B cell (primary cell): ENCODE measurements at regions not wholly inside any gene's neighbourhood (a gene's known extent, or its start where the extent isn't known, plus 50 kb on each side); places are given as distances from the start of the nearest gene placed in this dataset.

Experiments used
- ATAC-seq: fragments of 200-7000 bp; cut with Tn5 transposase; one replicate; pipeline ENCODE4 v1.10.0; 2021; ENCODE audit warnings: low read depth, mild to moderate bottlenecking, moderate number of reproducible peaks, moderate library complexity
- CTCF ChIA-PET: fragments of 350-600 bp; sonication (Branson Sonifier 250); formaldehyde crosslinking; loops from one replicate; lab custom pipeline; 2021; ENCODE audit warnings: antibody characterized with exemption, inconsistent platforms; lab: Charles Lee
- POLR2A ChIA-PET: fragments of 350-600 bp; sonication (Branson Sonifier 250); formaldehyde crosslinking; loops from one replicate; lab custom pipeline; 2021; ENCODE audit warnings: antibody characterized with exemption; lab: Charles Lee
- DNase-seq: peaks from one replicate; pipeline ENCODE4 v3.0.0; 2013
- H2AFZ ChIP-seq: 2 replicates; pipeline ENCODE4 v1.6.1; 2012; ENCODE audit warnings: mild to moderate bottlenecking, low read depth, low read length; ENCODE audit not compliant: insufficient read depth, poor library complexity, severe bottlenecking
- H3K27ac ChIP-seq, 2 donors: 1 replicate in 1 of 2; 2 replicates in 1 of 2; pipeline ENCODE4 v1.5.1; 2012 to 2013; ENCODE audit warnings: low read length in 2 of 2, mild to moderate bottlenecking in 2 of 2, moderate library complexity in 1 of 2
- H3K27me3 ChIP-seq, 4 experiments: fragments of 200-600 bp in 1 of 4; sonication (generic) in 1 of 4; replicated peaks in 1 of 4; 1 replicate in 2 of 4; 2 replicates in 2 of 4; pipeline versions ENCODE4 v1.6.1 to v1.7.0; 2013 to 2016; ENCODE audit warnings: low read length in 3 of 4, mild to moderate bottlenecking in 2 of 4, mixed read lengths in 1 of 4, moderate library complexity in 1 of 4; ENCODE audit not compliant: insufficient read depth in 4 of 4, control insufficient read depth in 3 of 4; ENCODE audit errors: control extremely low read depth in 1 of 4
- H3K36me3 ChIP-seq, 2 experiments: replicated peaks in 1 of 2; 1 replicate in 1 of 2; 2 replicates in 1 of 2; pipeline versions ENCODE4 v1.6.1 to v1.7.1; 2013; ENCODE audit warnings: low read length in 1 of 2; ENCODE audit not compliant: insufficient read depth in 2 of 2, control insufficient read depth in 1 of 2; ENCODE audit errors: control extremely low read depth in 1 of 2, extremely low read depth in 1 of 2
- H3K4me1 ChIP-seq, 2 donors: fragments of 200-600 bp in 1 of 2; sonication (generic) in 1 of 2; 1 replicate in 1 of 2; 2 replicates in 1 of 2; pipeline versions ENCODE4 v1.5.1 to v1.6.1; 2013 to 2017; ENCODE audit warnings: low read length in 2 of 2; ENCODE audit not compliant: control insufficient read depth in 2 of 2, insufficient read depth in 2 of 2
- H3K4me2 ChIP-seq: replicated peaks from 2 replicates; pipeline ENCODE3; 2012; ENCODE audit warnings: mild to moderate bottlenecking, low read depth, low read length; ENCODE audit not compliant: poor library complexity, severe bottlenecking
- H3K4me3 ChIP-seq, 5 experiments: fragments of 200-600 bp in 1 of 5; sonication (generic) in 1 of 5; 1 replicate in 3 of 5; 2 replicates in 2 of 5; pipeline versions ENCODE4 v1.5.1 to v1.7.0; 2011 to 2016; ENCODE audit warnings: low read length in 4 of 5, mild to moderate bottlenecking in 4 of 5, low read depth in 2 of 5, control low read depth in 1 of 5, moderate library complexity in 1 of 5; ENCODE audit not compliant: insufficient read depth in 1 of 5; ENCODE audit errors: control extremely low read depth in 1 of 5, extremely low read depth in 1 of 5
- H3K79me2 ChIP-seq: fragments of 200-600 bp; sonication (generic); one replicate; pipeline ENCODE4 v1.6.0; 2016; ENCODE audit warnings: low read length; ENCODE audit not compliant: control insufficient read depth, insufficient read depth
- H3K9ac ChIP-seq: fragments of 200-600 bp; sonication (generic); 2 replicates; pipeline ENCODE4 v1.6.1; 2017; ENCODE audit warnings: mild to moderate bottlenecking, low read length, moderate library complexity
- H3K9me3 ChIP-seq, 3 donors: one replicate each; pipeline versions ENCODE4 v1.6.1 to v1.7.1; 2013; ENCODE audit warnings: low read length in 2 of 3; ENCODE audit not compliant: control insufficient read depth in 2 of 3, insufficient read depth in 1 of 3; ENCODE audit errors: control extremely low read depth in 1 of 3
- H4K20me1 ChIP-seq: 2 replicates; pipeline ENCODE4 v1.6.0; 2012; ENCODE audit warnings: mild to moderate bottlenecking, low read length; ENCODE audit not compliant: insufficient read depth, control insufficient read depth, poor library complexity, severe bottlenecking
- H3K27ac Mint-ChIP-seq: one replicate; pipeline ENCODE4 v1.8.0; 2021; ENCODE audit warnings: mixed read lengths
- H3K27me3 Mint-ChIP-seq: one replicate; pipeline ENCODE4 v1.8.0; 2021; ENCODE audit warnings: mixed read lengths
- H3K4me1 Mint-ChIP-seq: one replicate; pipeline ENCODE4 v1.8.0; 2021; ENCODE audit warnings: mixed read lengths
- H3K4me3 Mint-ChIP-seq: one replicate; pipeline ENCODE4 v1.8.0; 2021; ENCODE audit warnings: mixed read lengths
- H3K9me3 Mint-ChIP-seq: one replicate; pipeline ENCODE4 v1.8.0; 2022; ENCODE audit warnings: mixed read lengths; ENCODE audit not compliant: insufficient read depth
- CTCF ChIP-seq: fragments of 200-600 bp; IDR thresholded peaks from one replicate; pipeline ENCODE4 v1.8.0; 2022; ENCODE audit warnings: antibody characterized with exemption, mild to moderate bottlenecking
- EZH2 ChIP-seq: IDR thresholded peaks from 2 replicates; pipeline ENCODE4 v1.6.1; 2012; ENCODE audit warnings: borderline replicate concordance, low read depth, mild to moderate bottlenecking, moderate library complexity, low read length; ENCODE audit not compliant: insufficient read depth, poor library complexity, severe bottlenecking
- WGBS: methylation state at CpG from one replicate; pipeline ENCODE4 v1.1.5; 2013; ENCODE audit warnings: missing lambda C conversion rate; ENCODE audit not compliant: insufficient coverage; 5-methylcytosine and 5-hydroxymethylcytosine counted together
- intact Hi-C: fragments of 100-400 bp; cut with micrococcal nuclease; formaldehyde crosslinking; loops from one replicate; pipeline ENCODE4 v1.10.0; 2022

DNA sequence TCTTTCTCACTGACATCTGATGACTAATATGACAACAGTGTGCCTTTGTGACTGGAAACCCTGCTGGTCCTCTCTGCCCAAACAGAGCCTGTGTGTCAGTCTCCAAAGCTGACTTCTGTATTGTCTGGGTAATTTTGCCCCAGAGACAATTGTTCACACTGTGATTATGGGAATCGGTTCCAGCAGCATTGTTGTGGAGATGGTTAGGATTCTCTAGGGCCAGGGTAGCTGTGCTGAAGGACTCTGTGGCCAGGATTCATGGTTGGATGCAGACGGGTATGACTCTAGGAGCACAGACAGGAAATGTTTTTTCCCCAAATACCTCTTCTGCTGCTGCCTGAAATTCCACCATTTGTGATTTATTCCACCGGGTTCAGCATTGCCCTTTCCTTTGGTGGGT lies 57.5 kb upstream of the ITGA11 start:
- WGBS: 75% methylated on average over 1 of the region's 3 CpGs
- ChIA-PET POLR2A (no interaction called here), CTCF (no interaction called here)
- Mint-ChIP-seq H3K27me3 (peaks cover 34% of the 10 kb centered on the region), H3K9me3 (no peaks in the 10 kb centered on the region), H3K4me1 (no peaks in the 10 kb centered on the region), H3K4me3 (no peak overlapping the region), H3K27ac (no peak overlapping the region)
- peaks cover 0 to 8% (median 0%) of the 10 kb centered on the region in 4 experiments for H3K27me3 ChIP-seq
- H3K9me3 ChIP-seq: peaks cover 0 to 4% (median 0%) of the 10 kb centered on the region in 3 donors
- ATAC-seq (no peak), DNase-seq (no peak)
- H3K9ac ChIP-seq: no peak overlapping the region
- no peak overlapping the region for H3K4me2 ChIP-seq
- no peak for TF ChIP-seq CTCF
- no peak for TF ChIP-seq EZH2
- H3K79me2 ChIP-seq: no peaks in the 10 kb centered on the region
- H4K20me1 ChIP-seq: no peaks in the 10 kb centered on the region
- no peak overlapping the region for H3K4me3 ChIP-seq
- H3K36me3 ChIP-seq: no peaks in the 10 kb centered on the region
- no peak overlapping the region for H2AFZ ChIP-seq
- no peaks in the 10 kb centered on the region for H3K4me1 ChIP-seq
- intact Hi-C loops: no loop called here
- H3K27ac ChIP-seq: no peak overlapping the region

DNA sequence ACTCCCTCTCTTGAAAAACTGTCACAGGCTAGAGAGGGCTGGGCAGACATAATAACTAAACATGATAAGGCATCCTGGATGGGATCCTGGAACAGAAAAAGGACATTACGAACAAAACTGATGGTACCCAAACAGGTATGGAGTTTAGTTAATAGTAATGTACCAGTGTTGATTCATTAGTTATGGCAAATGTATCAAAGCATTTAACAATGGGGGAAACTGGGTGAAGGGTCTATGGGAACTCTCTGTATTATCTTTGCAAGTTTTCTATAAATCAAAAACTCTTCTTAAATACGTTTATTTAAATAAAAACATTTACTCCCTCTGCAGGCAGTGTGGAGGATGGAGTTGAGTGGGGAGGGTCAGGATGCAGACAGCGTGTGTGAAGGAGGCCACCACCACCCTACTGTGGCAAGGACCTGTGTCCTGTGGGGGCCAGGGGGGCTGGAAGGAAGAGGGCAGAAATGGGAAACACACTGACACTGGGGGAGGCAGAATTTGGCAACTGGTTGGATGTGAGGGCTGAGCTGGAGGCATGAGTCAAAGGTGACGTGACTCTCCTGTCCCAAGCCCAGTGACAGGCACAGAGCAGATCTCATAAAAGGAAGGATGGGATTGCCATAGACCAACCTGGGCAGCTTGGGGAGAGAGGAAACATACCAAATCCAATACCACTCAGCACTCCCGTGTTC lies 59.6 kb upstream of the ITGA11 start:
- Histone ChIP-seq H3K27ac (no peak overlapping the region), H3K36me3 (no peaks in the 10 kb centered on the region), H3K9me3 (peaks cover 0 to 4% (median 0%) of the 10 kb centered on the region in 3 donors), H3K4me3 (no peak overlapping the region), H3K4me1 (no peaks in the 10 kb centered on the region), H3K4me2 (no peak overlapping the region), H3K9ac (no peak overlapping the region), H3K27me3 (peaks cover 0 to 8% (median 0%) of the 10 kb centered on the region in 4 experiments), H3K79me2 (no peaks in the 10 kb centered on the region), H2AFZ (no peak overlapping the region), H4K20me1 (no peaks in the 10 kb centered on the region)
- POLR2A ChIA-PET: no interaction called here
- H3K27me3 Mint-ChIP-seq: peaks cover 42% of the 10 kb centered on the region
- CTCF ChIA-PET: interaction anchor here (0.6 kb wide), 1 partner anchor 22 kb away, joined by 3 read pairs; no protein-coding TSS in a partner anchor
- ATAC-seq: no peak
- 84% methylated on average over 3 of the region's 5 CpGs for WGBS
- no peak for TF ChIP-seq CTCF
- TF ChIP-seq EZH2: no peak
- intact Hi-C loops: no loop called here
- no peaks in the 10 kb centered on the region for H3K4me1 Mint-ChIP-seq
- H3K4me3 Mint-ChIP-seq: no peak overlapping the region
- no peak overlapping the region for H3K27ac Mint-ChIP-seq
- no peak for DNase-seq
- H3K9me3 Mint-ChIP-seq: no peaks in the 10 kb centered on the region
